Left ventricle myocardium inferior (tissue), 1 donor: ENCODE measurements at regions not wholly inside any gene's neighbourhood (a gene's known extent, or its start where the extent isn't known, plus 50 kb on each side); places are given as distances from the start of the nearest gene placed in this dataset.

Experiments
- DNase-seq: peaks from one replicate; pipeline ENCODE4 v3.0.0-alpha.2; 2020
- H3K27ac ChIP-seq: fragments of 200-600 bp; replicated peaks from 2 replicates; pipeline ENCODE4 v1.8.0; 2021
- H3K27me3 ChIP-seq: fragments of 200-600 bp; 2 replicates; pipeline ENCODE4 v1.8.0; 2021; ENCODE audit warnings: low read depth
- H3K36me3 ChIP-seq: fragments of 200-600 bp; 2 replicates; pipeline ENCODE4 v1.8.0; 2021
- H3K4me1 ChIP-seq: fragments of 200-600 bp; 2 replicates; pipeline ENCODE4 v1.8.0; 2021
- H3K4me3 ChIP-seq: fragments of 200-600 bp; 2 replicates; pipeline ENCODE4 v1.8.0; 2021; ENCODE audit warnings: mild to moderate bottlenecking, moderate library complexity
- H3K9me3 ChIP-seq: fragments of 200-600 bp; replicated peaks from 2 replicates; pipeline ENCODE4 v1.8.0; 2021
- intact Hi-C: fragments of 100-400 bp; cut with micrococcal nuclease; formaldehyde crosslinking; loops from one replicate; pipeline ENCODE4 v1.11.0; 2022
- TF ChIP-seq, protein P1 (sequence below): fragments of 200-600 bp; IDR thresholded peaks from 2 replicates; pipeline ENCODE4 v1.8.0; 2021; ENCODE audit warnings: antibody characterized with exemption, mild to moderate bottlenecking, borderline replicate concordance
- donor health status: DM: no; HTN: yes; CAD: no; lungs with severe emphysema.

DNA sequence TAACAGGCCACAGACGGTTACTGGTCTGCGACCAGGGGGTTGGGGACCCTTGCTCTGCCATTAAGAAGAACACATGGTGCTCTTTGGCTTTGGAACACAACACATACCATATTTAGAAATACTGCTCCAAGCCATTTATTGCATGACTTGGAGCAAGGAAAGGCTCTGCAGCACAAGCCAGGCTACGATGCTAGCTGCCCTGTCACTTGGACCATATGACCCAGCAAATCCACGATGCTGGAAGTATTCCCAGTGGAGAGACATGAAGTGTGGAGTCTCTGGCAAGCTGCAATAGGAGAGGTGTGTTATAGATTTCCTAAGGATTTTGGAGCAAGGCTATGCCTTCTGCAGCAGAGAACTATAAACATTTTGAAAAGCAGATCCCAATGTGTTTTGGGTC, 171.2 kb downstream of the HAUS1 start:
- Histone ChIP-seq H3K27me3 (no peaks in the 10 kb centered on the region), H3K4me1 (peaks cover 27% of the 10 kb centered on the region), H3K36me3 (no peaks in the 10 kb centered on the region), H3K27ac (no peak overlapping the region), H3K4me3 (no peak overlapping the region), H3K9me3 (no peaks in the 10 kb centered on the region)
- DNase-seq, result no peak
- TF ChIP-seq, protein P1, sequence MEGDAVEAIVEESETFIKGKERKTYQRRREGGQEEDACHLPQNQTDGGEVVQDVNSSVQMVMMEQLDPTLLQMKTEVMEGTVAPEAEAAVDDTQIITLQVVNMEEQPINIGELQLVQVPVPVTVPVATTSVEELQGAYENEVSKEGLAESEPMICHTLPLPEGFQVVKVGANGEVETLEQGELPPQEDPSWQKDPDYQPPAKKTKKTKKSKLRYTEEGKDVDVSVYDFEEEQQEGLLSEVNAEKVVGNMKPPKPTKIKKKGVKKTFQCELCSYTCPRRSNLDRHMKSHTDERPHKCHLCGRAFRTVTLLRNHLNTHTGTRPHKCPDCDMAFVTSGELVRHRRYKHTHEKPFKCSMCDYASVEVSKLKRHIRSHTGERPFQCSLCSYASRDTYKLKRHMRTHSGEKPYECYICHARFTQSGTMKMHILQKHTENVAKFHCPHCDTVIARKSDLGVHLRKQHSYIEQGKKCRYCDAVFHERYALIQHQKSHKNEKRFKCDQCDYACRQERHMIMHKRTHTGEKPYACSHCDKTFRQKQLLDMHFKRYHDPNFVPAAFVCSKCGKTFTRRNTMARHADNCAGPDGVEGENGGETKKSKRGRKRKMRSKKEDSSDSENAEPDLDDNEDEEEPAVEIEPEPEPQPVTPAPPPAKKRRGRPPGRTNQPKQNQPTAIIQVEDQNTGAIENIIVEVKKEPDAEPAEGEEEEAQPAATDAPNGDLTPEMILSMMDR, result no peak
- intact Hi-C loops, result no loop called here

DNA sequence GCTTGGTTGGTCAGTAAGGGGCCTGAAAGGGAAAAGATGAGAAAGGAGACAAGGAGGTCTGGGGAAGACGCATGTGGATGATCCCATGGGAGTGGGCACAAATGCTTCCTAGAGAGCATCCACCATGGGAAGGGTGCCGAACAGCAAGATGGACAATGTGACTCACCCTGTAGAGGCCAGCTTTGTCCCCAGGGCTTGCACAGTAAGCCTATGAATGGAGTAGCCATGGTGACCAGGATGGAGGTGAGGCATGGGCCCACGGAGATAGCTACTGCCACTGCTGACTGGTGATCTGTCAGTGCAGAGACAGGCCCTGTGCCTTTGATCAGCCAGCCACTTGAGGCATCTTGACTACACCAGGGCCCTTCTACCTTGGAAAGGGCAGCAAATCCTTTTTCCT, 172.6 kb downstream of the HAUS1 start:
- intact Hi-C loops, result no loop called here

DNA sequence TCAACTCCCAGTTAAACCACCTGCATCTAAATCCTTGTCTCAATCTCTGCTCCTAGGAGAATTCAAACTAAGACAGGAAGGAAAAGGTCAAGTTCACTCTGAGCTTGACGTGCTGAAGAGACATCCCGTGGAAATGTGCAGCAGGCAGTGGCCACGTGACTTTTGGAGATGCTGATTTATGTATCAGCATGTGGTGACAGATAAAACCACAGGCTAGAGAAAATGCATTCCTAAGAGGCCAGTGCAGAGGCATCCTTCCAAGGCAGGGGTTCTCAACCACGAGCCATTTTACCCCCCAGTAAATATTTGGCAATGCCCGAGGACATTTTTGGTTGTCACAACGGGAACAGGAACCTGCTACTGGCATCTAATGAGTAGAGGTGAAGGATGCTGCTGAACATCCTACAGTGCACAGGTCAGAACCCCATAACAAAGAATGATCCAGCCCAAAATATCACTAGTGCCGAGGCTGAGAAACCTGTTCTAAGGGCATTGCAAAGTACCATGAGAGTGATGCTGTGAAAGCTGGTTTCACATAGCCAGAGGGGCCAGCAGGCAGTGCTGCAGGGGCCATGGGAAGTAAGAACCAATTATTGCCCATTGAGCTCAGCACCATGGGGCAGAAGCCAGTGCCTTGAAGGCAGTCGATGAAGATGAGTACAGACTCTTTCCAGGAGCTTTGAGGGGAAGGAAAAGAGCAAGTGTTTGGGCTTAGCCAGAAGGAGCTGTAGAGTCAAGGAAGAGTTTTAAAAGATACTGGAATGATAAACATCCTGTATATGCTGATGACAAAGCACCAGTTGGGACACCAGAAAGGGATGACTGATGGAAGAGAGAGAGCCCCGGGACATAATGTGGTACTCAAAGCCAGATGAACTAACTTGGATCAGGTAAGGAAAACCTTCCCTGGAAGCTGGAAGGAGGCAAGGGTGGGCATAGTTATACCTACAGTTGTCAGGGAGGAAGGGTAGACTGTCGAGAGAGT, 174.6 kb downstream of the HAUS1 start:
- Histone ChIP-seq H3K27me3 (no peaks in the 10 kb centered on the region), H3K9me3 (no peaks in the 10 kb centered on the region), H3K4me1 (peaks cover 27% of the 10 kb centered on the region), H3K27ac (peak overlapping the region; percentile 16), H3K36me3 (no peaks in the 10 kb centered on the region), H3K4me3 (no peak overlapping the region)
- TF ChIP-seq, protein P1, result no peak
- intact Hi-C loops, result no loop called here
- DNase-seq, result no peak

More for the DNA sequence above, 172.6 kb downstream of the HAUS1 start:
- DNase-seq, result no peak
- H3K27ac ChIP-seq, result no peak overlapping the region
- no peaks in the 10 kb centered on the region for H3K36me3 ChIP-seq
- H3K27me3 ChIP-seq, result no peaks in the 10 kb centered on the region
- H3K4me3 ChIP-seq, result no peak overlapping the region
- TF ChIP-seq, protein P1, result no peak
- H3K9me3 ChIP-seq, result no peaks in the 10 kb centered on the region
- peaks cover 27% of the 10 kb centered on the region for H3K4me1 ChIP-seq

DNA sequence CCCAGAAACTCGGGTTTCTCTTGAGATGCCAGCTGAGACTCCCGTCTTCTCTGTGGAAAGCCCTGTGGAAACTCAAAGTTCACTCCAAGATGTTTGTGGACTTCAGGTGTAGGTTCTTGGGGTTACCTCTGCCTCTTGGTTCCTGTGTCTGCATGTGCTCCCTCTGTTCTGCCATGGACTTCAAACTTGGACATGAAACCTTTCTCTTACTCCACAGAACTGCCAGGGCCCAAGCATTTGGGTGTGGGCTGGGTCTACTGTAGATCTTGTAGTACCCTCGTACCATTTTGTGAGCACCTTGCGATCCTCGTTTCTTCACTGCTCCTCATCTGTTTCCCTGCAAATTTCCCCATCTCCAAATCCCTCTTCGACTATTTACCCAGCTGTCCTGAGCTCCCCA, 175.5 kb downstream of the HAUS1 start:
- DNase-seq, result no peak
- Histone ChIP-seq H3K9me3 (no peaks in the 10 kb centered on the region), H3K36me3 (no peaks in the 10 kb centered on the region), H3K4me3 (no peak overlapping the region), H3K27me3 (no peaks in the 10 kb centered on the region), H3K27ac (no peak overlapping the region), H3K4me1 (peaks cover 27% of the 10 kb centered on the region)
- intact Hi-C loops, result loop anchor here (10.0 kb wide), 3 partner anchors 205 to 355 kb away; no protein-coding TSS in a partner anchor
- TF ChIP-seq, protein P1, result no peak

DNA sequence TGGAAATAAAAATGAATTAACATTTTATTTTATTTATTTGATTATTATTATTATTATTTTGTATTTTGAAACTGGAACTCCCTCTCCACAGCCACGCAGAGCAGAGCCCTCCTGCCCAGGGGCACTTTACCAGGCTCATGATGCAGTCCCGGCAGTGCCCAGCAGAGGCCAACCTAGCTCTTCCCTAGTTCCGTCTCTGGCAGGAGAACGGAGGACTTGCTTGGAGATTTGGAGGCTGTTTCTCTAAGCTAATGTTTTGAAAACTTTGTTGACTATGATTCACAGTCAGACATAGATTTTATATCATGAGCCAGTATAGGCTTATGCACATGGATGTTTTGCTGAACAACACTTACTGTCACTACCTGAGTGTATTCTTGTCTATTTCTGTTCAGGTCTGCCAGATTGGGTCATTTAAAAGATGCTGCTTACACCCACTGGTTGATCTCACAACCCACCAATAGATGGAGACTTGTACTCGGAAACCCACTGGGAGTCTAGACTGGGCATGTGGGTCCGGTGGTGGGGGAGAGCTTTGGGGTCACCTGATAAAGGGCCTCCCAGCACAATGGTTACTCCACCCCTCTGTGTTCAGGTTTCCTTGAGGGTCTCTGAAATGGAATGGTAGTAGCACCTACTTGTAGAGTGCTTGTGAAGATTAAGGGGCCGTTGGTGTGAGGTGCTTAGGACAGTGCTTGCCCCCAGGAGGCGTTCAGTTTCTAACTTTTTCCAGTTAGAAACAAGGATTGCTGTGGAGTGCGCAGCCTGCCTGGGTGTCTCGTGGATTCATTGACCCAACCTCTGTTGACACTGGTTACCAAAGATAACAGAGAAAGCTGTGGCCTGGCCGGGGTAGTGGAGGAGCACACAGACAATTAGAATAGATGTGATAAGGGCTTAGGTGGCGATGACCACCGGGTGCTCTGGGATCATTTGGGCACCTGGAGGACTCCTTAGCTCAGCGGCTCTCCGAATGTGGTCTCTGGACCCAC, 177.3 kb downstream of the HAUS1 start:
- H3K27ac ChIP-seq, result no peak overlapping the region
- H3K4me1 ChIP-seq, result peaks cover 17% of the 10 kb centered on the region
- H3K9me3 ChIP-seq, result no peaks in the 10 kb centered on the region
- intact Hi-C loops, result loop anchor here (10.0 kb wide), 3 partner anchors 203 to 353 kb away; no protein-coding TSS in a partner anchor
- H3K4me3 ChIP-seq, result no peak overlapping the region
- H3K36me3 ChIP-seq, result no peaks in the 10 kb centered on the region
- peak; percentile 52 for DNase-seq
- TF ChIP-seq, protein P1, result peak; percentile 96
- no peaks in the 10 kb centered on the region for H3K27me3 ChIP-seq
